ENCODE measurements at regions not wholly inside any gene's neighbourhood (a gene's known extent, or its start where the extent isn't known, plus 50 kb on each side); places are given as distances from the start of the nearest gene placed in this dataset.

DNA sequence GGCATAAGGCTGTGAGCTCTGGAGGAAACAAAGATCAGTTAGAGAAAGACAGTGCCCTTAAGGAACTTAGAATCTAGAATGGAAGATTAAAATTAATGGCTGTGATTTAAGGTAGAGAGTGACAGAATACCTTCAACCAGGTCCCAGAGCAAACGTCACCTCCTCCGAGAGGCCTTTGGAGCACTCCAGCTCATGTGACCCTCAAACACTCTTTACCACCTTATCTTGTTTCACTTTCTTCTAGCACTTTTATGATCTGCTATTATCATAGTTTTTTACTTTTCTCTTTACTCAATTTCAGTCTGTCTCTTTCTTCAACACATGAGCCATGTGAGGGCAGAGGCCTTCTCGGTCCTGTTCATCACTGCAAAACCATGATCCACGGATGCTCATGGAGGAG is 187.0 kb downstream of the SMIM20 start:
- DNase-seq (ENCODE audit: low read depth) = no peak

DNA sequence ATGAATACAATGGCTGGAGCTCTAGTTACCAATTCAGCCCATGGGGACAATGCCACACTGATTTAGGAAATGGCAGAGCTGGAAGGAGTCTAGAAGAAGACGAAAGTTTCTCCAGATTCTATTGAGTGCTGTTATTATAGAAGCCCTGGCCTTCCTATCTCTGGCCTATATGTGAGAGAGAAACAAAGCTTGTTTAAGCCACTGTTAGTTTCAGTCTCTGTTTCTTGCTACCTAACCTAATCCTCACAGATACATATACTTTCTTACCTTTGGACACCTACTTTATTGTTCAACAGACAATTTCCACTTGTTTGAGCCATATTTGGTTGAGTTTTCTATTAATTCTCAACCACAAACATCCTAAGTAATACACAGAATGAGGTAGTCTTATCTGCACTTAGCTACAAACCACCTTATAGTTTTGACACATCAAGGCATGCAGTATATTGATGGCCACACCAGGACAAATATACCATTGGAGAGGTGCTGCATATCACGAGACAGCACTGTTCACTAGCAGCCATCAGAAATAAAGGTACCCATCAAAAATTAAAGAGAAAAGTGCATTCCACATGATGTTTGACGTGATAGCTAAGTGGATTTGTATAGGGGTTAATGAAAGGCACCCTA is 190.2 kb downstream of the SMIM20 start:
- DNase-seq (ENCODE audit: low read depth) = no peak

DNA sequence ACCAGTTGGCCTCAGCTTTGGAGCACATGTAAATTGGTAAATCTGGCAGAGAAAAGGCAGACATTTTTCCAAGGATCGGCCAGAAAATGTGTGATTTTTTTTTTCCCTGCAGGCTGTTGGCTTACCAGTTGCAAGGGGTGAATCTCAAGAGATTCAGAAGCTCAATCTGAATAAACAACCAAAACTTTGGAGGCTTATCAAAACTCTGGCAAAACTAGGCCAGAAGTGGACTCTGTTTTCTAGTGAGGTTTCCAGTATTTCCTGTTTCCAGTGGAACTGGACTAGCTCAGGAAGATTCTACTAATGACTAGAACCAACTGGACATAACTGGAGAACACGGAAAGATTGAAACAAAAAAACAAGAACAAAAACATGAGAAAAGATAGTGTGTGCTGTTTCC is 191.3 kb downstream of the SMIM20 start:
- DNase-seq (ENCODE audit: low read depth) = peak; percentile 37

DNA sequence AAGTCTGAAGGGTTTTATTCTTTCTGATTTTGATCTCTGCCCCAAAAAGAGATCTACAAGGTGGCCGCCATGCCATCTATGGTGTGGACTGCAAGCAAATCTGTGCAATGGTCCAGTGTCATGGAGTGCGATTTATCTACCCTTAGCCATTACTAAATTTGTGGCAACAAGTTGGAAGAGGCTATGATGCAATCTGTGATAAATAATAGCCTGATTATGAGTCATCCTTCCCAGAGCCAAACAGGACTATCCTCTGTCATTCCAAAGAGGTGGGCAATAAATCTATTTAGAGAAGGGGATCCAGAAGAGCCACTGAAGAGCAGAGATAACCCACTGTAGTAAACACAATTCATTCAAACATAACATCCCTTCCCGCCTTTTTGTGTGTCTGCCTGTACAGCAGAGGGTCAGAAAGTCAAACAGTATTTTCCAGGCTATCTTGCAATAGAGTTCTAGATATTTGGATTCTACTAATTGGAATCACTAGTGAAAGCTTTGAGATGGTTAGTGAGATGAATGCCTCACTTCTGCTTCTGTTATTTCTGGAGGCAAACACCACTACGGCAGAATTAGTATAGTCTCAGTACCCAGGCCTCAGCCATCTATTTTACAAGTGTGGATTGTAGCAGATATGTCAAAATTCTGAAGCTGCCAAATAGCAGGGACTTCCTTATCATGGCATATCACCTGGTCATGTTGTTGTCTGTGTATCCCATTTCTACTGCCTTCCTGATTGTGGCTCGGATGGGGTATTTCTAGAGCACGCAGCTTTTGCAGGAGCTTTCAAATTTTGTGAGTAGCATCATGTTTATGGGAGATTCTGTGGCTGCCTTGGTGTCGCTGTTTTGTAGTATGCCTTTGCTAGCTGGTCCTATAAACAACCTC is 192.0 kb downstream of the SMIM20 start:
- DNase-seq (ENCODE audit: low read depth) = peak; percentile 91

DNA sequence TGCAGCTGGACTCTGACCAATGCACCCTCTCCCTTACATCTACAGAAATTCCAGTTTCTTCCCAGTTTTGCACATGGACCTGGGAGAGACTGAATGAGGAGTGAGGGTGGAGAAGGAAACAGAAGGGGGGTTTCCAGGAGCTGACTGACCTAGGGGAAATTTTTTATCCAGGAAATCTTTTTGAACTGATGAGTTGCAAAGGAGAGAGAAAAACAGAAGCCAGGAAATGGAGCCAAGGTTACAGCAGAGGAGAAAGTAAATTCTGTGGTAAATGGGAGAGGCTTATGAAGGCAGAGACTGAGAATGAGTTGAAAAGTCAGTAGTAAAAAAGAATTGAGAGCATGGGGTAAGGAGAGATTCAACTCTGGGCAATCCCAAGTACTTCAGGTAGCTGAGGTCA is 192.8 kb downstream of the SMIM20 start:
- no peak for DNase-seq (ENCODE audit: low read depth)

DNA sequence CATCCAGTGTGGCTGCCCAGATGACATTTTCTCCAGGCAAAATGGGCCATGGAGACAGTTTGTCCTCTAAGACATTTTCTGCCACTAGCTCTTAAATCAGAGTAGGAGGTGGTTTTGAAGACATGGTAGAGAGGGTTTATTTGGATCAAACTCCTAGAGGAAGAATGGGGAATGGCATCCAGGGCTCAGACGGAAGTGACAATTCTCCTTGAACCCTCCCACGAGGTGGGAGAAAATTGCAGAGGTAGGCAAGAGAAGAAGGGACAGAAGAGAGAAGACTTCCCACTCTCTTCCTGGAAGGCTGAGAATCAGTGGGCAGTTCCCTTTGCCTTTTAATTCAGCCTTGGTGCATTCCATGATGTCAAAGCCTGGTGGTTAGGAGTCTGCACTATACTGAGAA is 194.0 kb downstream of the SMIM20 start:
- DNase-seq (ENCODE audit: low read depth) = no peak

DNA sequence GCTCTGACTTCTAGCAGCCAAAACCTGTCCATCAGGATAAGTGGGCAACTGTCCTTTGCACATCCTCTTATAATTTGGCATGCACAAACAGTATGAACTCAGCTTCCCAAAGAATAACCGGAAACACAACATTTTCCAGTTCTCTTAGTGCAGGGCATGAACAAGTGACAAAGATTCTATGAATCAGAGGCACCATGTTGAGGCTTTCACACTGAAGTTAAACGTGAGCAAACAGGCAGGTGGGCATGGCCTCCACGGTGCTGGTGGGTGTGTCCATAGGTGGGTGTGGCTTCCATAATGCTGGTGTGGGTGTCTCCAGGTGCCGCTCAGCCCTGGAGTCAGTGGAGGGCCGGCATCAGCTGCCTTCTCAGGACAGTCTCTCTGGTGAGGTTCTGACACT is 196.5 kb downstream of the SMIM20 start:
- DNase-seq (ENCODE audit: low read depth) = no peak

DNA sequence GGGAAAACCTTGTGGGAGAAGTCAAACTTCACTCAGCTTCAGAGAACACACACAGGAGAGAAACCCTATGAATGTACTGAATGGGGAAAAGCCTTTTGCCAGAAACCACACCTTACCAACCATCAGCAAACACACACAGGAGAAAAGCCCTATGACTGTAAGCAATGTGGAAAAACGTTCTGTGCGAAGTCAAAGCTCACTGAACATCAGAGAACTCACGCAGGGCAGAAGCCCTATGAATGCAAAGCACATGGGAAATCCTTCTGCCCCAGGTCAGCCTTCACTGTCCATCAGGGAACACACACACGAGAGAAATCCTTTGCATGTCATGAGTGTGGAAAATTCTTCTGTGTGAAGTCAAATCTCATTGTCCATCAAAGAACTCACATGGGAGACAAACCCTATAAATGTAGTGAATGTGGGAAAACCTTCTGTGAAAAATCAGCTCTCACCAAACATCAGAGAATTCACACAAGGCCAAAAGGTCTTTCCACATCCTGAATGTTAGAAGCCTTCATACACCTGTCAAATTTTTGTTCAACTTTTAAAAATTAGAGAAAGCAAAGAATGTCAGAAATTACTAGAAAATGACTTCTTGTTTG is 199.4 kb downstream of the SMIM20 start:
- no peak for DNase-seq (ENCODE audit: low read depth)

DNA sequence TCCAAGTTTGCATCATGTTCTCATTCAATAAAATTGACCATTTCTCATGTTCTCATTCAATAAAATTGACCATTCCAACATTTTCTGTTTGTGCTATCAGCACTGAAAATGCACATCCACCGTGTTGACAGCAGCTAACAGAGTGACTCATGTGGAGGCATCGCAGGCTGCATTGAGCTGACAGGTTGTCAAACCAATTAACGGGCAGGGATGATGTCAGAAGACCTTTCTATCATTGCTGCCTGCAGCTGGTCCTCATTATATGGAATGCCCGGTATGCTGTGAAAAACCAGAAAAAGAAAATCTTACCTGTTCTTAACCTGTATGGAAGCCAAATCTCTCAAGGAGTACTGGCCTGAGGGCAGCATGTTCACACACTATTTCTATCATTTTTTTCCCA is 202.0 kb downstream of the SMIM20 start:
- no peak for DNase-seq (ENCODE audit: low read depth)

DNA sequence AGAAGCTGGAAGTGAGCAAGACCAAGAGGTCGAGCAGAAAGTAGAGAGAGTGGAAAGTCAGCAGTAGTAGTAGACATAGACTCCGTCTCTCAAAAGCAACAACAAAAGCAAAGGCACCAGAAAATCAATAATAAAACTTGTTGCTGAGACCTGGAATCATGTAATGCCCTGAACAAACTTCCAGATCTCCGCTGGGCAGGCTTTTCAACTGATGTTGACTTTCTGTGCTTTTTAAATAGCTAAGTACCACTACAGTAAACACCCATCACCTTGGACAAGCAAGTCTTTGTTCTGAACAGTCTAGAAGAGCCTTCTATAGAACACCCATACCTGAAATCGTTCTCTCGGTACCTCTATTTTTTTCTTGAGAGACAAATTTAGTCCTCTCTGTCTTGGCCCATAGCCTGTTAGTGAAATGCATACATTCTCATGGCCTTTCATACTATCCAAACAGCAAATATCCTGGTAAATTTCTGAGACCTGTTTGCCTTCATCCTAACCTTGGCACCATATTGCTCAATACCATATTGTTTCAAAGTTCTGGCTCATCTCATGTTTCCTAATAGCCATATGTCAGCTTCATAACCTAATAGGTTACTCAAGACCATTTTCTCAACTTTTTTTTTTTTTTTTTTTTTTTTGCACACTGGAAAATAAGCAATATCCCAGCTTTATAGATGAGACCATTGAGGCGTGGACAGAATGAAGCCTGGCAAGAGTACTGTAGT is 200.6 kb upstream of the RBPJ start:
- DNase-seq (ENCODE audit: low read depth) = no peak

DNA sequence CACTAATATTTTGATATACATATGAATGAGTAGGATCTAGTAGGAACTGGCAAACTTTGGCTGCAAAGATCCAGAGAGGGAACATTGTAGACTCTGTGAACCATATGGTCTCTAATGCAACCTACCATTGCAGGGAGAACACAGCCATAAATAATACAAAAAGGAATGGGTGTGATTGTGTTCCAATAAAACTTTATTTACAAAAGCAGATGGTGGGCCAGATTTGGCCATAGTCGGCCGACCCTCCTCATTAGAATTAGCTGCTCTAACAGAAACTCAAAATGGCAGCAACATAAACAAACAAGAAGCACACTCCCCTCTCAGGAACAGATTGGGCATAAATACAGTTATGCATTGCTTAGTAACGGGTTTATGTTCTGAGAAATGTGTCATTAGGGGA is 198.1 kb upstream of the RBPJ start:
- no peak for DNase-seq (ENCODE audit: low read depth)

DNA sequence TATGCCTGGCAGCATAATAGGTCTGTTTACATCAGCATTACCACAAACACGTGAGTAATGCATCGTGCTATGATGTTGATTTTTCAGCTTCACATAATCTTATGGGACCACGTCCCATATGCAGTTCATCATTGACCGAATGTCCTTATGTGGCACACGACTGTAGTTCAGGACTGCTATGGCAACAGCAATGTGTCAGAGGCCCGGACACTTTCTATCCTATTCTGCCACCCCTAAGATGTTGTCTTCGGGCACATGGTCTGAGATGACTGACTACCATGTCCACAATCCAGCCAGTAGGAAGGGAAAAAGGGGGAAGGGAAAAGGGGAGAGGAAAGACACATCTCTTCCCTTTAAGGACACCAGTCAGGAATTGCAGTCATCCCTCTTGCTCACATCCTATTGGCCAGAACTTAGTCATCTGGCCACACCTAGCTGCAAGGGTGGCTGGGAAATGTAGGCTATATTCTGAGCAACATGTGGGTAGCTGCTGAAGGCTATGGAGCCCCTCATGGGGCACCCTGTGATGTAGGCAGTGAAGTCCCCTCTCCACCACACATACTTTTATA is 196.0 kb upstream of the RBPJ start:
- DNase-seq (ENCODE audit: low read depth) = no peak

DNA sequence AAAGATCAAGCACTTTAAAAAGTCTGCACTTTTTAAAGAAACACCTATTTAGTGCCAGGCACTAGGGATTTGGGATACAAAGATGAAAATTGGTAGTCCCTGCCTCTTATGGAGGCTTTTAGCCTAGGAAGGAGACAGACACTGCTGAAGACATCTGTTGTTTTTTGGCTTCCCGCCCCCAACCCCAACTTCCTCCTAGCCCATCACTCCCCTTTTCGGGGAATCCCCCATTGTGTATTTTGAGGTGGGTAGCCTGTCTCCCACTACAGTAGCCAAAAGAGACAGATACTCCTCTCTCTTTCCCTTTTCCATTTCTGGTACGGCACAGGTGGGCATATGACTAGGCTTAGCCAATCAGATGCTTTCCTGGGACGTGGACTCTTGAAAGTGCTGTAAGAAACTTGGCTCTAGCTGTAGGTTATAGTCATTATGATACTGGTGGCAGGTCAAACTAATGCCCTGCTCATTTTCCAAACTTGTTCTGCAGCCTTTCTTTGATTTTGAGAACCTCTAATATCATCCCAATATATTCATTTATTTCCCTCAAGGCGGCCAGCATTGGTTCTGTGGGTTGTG is 194.6 kb upstream of the RBPJ start:
- peak; percentile 36 for DNase-seq (ENCODE audit: low read depth)

DNA sequence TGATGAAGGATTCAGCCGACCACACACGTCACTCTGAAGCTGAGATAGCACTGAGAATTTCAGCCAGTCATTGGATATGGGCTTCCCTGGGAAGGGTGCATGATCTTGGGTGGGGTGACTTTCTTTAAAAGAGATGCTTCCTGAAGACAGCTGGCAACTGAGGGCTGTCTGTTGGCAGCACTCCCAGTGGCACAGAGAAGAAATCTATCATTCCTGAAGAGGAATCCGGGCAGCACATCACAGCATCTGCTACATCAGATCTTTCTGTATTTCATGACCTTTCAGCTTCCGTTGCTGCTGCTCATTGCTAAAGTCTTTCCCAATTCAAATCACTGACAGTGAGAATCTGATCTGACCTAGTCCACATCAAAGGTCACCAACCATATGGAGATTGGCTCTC is 193.8 kb upstream of the RBPJ start:
- DNase-seq (ENCODE audit: low read depth) = peak; percentile 81

DNA sequence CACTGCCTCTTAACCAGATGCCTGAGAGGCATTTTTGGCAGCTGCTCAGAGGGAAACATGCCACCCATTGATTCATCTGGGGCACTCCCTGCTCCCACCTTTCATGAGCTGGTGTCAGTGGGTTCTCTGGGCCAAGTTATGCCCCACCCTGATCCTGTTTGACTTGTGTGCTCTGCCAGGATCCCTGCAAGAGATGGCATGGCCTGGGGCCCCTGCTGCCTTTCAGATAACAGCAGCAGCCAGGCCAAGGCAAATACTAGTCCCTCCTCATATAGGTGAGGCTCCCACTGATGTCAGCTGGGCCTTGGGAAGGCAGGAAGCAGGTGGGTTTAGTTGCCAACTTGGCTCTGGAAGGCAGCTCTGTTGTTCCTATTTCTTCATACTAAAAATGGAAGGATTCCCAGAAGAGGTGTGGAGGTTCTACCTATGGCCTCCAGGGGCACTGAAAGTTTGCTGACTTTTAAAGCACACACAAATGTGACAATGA is 192.9 kb upstream of the RBPJ start:
- DNase-seq (ENCODE audit: low read depth) = peak; percentile 76

DNA sequence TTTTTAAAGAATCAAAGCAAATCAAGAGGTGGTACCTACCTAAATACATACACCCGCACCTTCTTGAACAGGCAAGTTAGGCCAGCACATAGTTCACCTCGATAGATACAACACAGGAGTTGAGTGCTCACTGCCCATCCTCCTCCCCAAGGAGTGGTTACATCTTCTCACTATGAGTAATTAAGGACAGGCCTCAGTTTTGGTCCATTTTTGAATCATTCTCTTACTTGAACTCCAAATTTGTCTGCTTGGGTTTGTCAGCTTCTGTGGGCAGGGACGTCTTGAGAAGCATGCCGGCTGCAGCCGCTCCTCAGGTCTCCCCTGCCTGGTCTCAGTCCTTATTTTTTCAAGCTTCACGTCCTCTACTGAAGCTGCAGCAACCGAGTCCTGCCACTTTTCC is 190.6 kb upstream of the RBPJ start:
- DNase-seq (ENCODE audit: low read depth) = no peak

DNA sequence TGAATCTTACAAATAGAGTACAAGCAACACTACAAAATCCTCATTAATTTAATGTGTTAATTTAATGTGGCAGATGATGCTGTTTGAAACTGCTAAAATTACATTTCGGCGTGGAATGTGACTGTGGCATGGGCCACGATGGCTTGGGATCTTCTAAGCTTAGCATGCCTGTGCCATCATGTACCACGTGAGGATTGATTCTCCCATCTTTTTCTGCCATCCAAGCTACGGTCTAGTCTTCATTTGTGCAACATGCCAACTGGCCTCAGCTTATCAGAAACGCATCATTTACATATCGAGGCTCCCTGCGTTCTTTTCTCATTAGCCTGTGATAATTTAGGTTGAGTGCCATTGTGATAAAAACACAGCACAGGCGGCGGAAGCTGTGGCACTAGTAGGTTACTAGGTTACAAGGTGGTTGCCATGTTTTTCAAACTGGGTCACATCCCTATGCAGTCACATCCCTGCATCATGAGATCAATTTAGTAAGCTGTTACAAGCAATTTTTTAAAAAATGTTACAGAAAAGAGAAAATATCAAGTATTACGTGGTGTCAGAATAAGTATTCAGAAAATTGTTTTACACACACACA is 189.9 kb upstream of the RBPJ start:
- DNase-seq (ENCODE audit: low read depth) = no peak

DNA sequence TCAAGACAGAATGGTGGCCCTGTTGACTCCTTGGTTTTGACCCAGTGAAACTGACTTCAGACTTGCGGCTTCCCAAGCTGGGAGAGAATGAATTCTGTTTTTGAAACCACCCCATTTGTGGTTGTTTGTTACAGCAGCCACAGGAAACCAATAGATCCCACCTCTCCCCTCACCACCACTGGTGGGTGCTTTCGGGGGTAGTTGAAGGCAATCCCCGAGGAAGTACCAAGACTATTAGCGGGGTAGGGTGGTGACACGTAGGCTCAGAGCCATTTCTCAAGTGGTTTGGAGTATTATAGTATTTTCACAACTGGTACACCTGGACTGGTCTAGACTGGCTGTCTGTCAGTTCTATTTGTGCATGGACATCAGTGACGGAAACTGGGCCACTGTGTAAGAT is 189.1 kb upstream of the RBPJ start:
- no peak for DNase-seq (ENCODE audit: low read depth)

DNA sequence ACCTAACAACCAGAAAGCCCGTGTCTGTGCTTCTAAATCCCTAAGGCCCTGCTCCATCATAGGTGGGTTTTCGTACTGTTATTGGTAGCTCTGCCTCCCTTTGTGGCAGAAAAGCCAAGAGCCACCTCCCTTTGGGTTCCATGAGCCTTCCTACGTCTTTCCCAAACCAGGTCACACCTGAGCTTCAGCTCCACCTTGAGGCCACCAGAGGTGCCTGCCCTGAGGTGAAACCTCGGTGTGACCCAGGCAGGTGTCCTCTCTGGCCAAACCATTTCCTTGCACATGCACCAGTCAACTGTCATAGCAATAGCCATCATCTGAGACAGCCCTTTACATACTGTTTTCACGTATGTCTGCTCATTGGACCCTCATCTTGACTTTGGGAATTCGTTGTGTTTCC is 188.0 kb upstream of the RBPJ start:
- no peak for DNase-seq (ENCODE audit: low read depth)

DNA sequence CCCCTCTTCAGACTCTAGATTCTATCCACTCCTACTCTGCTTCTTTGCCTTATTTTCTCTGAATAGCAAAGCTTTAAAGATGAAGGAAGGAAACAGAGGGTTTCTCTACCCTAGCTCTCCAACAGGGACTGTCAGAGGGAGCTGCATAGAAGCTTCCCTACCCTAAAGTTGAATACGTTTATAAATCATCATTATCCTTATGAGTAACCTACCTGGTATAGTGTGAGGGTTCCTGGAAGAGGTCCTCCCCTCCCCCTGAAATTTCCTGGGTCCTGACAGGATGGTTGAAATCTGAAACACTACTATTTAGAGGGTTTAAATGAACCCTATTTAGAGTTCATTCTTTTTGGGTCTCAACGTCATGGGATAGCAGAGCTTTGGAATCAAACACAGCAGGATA is 187.0 kb upstream of the RBPJ start:
- no peak for DNase-seq (ENCODE audit: low read depth)

DNA sequence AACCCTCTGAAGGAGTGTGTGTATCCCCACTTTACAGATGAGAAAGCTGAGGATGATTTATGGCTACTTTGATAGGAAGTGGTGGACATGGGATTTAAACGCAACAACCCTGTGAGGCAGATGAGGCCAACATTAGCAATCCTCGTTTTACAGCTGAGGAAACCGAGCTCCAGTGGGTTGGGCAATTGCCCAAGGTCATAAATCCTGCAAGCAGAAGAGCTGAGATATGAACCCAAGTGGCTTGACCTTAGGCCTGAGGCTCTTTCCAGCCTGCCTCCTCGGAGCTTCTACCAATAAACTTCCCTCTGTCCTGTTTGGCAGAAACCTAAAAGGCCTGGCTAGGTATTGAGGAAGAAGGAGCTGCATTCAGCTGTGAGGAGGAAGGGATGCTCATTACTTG is 185.5 kb upstream of the RBPJ start:
- DNase-seq (ENCODE audit: low read depth) = no peak
